HG03108 (cell line): ENCODE measurements at regions not wholly inside any gene's neighbourhood (a gene's known extent, or its start where the extent isn't known, plus 50 kb on each side); places are given as distances from the start of the nearest gene placed in this dataset.
"Not testable (repeated sequence)": the region's sequence is repeated elsewhere in the genome, so short reads cannot be mapped to it uniquely, and the experiment has no call there.

ENCODE experiments used
- ATAC-seq: cut with Tn5 transposase; IDR thresholded peaks from one replicate; pipeline ENCODE4 v1.9.1; 2021; ENCODE audit warnings: moderate library complexity; ENCODE audit not compliant: unreplicated experiment

DNA sequence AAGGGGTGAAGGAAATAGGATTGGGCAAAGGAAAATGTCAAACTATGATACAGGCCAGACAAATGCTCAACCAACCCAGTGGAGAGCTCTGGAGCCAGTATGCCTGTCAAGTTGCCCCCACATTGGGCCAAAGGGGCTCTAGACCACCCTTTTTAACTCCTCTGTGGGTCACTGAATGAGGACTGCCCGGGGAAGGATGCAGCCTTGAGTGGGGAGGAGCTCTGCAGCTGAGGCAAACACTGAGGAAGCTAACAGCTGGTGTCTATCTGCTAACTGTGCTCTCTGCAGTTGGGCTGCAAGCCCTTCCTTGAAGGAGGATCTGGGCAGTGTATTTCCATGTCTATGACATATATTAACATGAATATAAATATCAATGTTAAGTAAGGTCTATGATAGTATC lies 98.4 kb upstream of the PRSS16 start:
- no peak for ATAC-seq

GRCh38 chr6:27154696-27155095 lies 92.8 kb upstream of the PRSS16 start:
- ATAC-seq = no peak

DNA sequence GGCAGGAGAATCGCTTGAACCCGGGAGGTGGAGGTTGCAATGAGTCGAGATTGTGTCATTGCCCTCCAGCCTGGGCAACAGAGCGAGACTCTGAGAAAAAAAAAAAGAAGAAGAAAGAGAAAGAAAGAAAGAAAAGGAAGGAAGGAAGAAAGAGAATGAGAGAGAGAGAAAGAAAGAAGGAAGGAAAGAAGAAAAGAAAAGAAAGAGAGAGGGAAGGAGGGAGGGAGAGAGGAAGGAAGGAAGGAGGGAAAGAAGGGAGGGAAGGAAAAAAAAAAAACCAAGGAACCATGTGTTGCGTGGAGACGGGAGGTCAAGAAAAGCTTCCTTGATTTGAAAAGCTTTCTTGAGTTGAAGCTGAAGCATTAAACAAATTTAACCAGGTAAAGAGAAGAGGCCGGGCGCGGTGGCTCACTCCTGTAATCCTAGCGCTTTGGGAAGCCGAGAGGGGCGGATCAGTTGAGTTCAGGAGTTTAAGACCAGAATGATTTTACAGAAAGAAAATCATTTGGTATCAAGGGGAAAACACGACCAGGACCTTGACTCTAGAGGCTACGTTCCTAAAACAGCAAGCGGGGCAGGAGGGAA lies 90.5 kb upstream of the PRSS16 start:
- no peak for ATAC-seq

DNA sequence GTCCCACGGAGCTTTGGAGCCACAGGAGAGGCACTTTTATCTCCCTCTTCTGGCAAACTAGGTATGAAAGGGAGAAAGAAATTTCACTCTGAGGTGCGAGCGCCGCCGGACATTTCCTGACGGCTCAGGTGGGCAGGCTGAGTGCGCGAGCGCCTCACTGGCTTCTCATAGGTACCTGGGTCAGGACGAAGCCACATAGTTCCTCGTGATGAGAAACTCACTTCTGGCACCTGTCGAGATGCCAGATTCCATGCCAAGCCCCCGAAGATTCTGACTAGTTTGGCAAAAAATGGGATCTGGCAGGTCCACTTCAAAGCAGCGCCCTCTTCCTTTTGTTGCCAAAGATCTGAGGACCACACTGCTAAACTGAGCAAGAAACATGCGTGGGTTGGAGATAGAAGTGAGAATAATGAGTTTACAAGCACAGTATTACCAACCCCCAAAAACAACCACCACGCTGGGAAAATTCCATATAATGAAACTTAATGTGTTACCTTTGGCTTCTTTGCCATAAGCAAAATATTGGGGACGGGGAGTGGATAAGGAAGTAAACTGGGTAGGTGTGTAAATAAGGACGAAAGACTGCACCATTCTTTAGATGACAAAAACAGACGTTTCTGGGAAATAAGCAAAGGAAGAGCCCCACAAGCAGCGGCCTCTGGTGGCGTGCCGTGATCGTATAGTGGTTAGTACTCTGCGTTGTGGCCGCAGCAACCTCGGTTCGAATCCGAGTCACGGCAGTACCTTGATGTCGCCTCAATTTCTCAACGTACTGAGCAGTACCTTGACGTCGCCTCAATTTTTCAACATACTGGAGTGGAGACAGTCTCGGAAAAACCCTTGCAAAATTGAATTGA lies 89.8 kb upstream of the PRSS16 start:
- ATAC-seq = no peak

DNA sequence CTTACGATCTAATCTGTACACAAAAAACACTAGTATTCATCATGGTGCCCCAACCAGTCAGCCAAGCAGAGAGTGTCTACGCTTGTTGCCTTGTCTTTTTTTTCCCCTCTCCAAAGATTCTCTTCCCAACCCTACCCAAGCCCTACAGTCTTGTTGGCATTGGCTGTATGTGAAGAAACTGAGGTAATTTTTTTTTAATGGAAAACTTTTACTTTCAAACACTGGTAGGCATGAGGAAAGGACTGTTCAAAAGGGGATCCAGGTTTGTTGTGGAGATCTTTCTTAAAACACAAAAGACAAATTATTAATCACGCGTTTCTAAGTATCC lies 89.2 kb upstream of the PRSS16 start:
- ATAC-seq = no peak

DNA sequence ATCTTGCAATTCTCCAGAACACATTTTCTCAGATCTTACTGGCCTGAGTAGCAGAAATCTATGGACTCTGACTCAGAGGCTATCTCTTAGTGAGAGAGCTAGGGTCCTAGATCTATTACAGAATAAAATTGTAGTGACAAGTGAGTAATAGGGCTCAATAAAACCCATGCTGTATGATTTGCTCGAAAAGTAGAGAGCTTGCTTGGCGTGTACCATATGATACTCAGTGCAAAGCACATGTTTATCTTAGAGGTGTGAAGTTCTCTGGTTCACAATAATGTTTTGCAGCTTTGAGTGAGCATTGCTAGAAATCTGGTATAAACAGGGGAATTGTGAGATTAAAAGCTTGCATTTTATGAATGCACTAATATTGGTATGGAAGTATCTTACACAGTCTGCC lies 87.8 kb upstream of the PRSS16 start:
- ATAC-seq = no peak

- ATAC-seq = no peak
Measured at GRCh38 chr6:27161115-27161514, 86.4 kb upstream of the PRSS16 start.

GRCh38 chr6:27161603-27161945 lies 85.9 kb upstream of the PRSS16 start:
- no peak for ATAC-seq

GRCh38 chr6:27161946-27162603 lies 85.4 kb upstream of the PRSS16 start:
- no peak for ATAC-seq

DNA sequence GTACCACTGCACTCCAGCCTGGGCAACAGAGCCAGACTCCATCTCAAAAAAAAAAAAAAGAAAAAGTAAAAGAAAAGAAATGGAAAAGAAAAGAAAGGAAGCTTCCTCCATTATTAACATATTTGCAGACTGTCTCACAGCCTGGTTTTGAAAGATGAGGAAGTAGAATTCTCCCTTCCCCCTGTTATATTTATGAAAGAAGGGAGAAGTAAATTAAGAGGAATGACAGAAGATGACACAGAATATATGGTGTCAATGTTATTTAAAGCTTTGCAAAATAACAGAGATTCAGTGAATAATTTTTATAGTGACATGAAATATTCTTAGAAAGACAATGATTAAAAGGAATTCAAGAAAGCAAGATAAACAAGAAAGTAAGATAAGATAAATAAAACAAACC lies 83.7 kb upstream of the PRSS16 start:
- no peak for ATAC-seq

DNA sequence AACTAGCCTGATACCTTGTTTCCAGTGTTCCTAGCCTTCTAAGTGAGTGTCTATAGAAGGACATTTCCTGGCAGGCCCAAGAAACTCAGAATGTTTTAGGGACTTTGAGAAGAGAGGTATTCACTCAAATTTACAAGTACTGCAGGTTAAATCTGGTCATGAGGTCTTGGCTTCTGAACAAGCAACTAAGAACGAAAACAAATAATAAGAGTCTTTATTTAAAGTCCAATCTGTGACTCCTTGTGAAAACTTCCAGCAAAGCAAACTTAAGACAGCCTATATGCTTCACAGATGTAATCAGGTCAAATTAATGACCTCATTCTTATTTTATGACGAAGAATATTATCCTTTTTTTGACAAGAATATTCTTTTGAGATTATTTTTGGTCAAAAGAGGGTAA lies 79.4 kb upstream of the PRSS16 start:
- no peak for ATAC-seq

- ATAC-seq = no peak
Measured at GRCh38 chr6:27168586-27169443, 78.7 kb upstream of the PRSS16 start.

- ATAC-seq = not testable (repeated sequence)
Measured at GRCh38 chr6:27172524-27173231, 74.8 kb upstream of the PRSS16 start.

GRCh38 chr6:27173232-27173601 lies 74.3 kb upstream of the PRSS16 start:
- ATAC-seq = not testable (repeated sequence)

GRCh38 chr6:27174958-27175357 lies 72.5 kb upstream of the PRSS16 start:
- ATAC-seq = no peak

- ATAC-seq = no peak
Measured at GRCh38 chr6:27176096-27176495, 71.4 kb upstream of the PRSS16 start.

- ATAC-seq = no peak
Measured at GRCh38 chr6:27176523-27177484, 70.7 kb upstream of the PRSS16 start.

- ATAC-seq = peak; percentile 81
Measured at GRCh38 chr6:27177485-27178406, 69.8 kb upstream of the PRSS16 start.

- ATAC-seq = peak; percentile 5
Measured at GRCh38 chr6:27178407-27178730, 69.1 kb upstream of the PRSS16 start.
